Spleen (tissue), 7 donors: ENCODE measurements at regions not wholly inside any gene's neighbourhood (a gene's known extent, or its start where the extent isn't known, plus 50 kb on each side); places are given as distances from the start of the nearest gene placed in this dataset.

ENCODE experiments used
- CTCF ChIP-seq, 11 experiments: fragments of 200-600 bp in 7 of 11; fragments of 450-650 bp in 4 of 11; sonication (generic) in 4 of 11; IDR thresholded peaks in 8 of 11; conservative IDR thresholded peaks in 3 of 11; 1 replicate in 7 of 11; 2 replicates in 4 of 11; pipeline versions ENCODE4 v1.4.0 to v1.8.0; 2016 to 2021; ENCODE audit warnings: antibody characterized with exemption in 11 of 11, inconsistent platforms in 4 of 11, mild to moderate bottlenecking in 1 of 11
- POLR2A ChIP-seq, 3 donors: fragments of 450-650 bp; IDR thresholded peaks; one replicate each; pipeline ENCODE4 v1.5.1; 2017; ENCODE audit warnings: antibody characterized with exemption in 3 of 3, mild to moderate bottlenecking in 1 of 3
- POLR2AphosphoS5 ChIP-seq, 3 donors: sonication (generic); formaldehyde crosslinking; IDR thresholded peaks; one replicate each; pipeline ENCODE4 v1.5.1; 2017; ENCODE audit warnings: antibody characterized with exemption in 3 of 3
- donor health status: DM: no; HTN: no; CAD: no; lungs with moderate emphysema.
- donor health status: DM: no; HTN: no; CAD: no.
- donor health status: DM: no; HTN: no; CAD: no.

GRCh38 chr7:25933921-25934320, 218.1 kb upstream of the NFE2L3 start:
- TF ChIP-seq CTCF (IDR thresholded peaks at IDR 0.05 in 8 of 11, conservative IDR thresholded peaks at IDR 0.05 in 3 of 11) (no peak), POLR2A (IDR thresholded peaks at IDR 0.05) (no peak), POLR2AphosphoS5 (IDR thresholded peaks at IDR 0.05) (no peak)
